RCC 7860 (cell line): ENCODE measurements at regions not wholly inside any gene's neighbourhood (a gene's known extent, or its start where the extent isn't known, plus 50 kb on each side); places are given as distances from the start of the nearest gene placed in this dataset.
"Not testable (repeated sequence)": the region's sequence is repeated elsewhere in the genome, so short reads cannot be mapped to it uniquely, and the experiment has no call there.

Experiments used
- DNase-seq: peaks from one replicate; pipeline ENCODE4 v3.0.0-alpha.2; 2015; ENCODE audit warnings: low spot score
- FAIRE-seq: peaks from 2 replicates; lab custom pipeline; 2012; peaks lifted over from hg19 to GRCh38; lab: Jason Lieb, UNC

DNA sequence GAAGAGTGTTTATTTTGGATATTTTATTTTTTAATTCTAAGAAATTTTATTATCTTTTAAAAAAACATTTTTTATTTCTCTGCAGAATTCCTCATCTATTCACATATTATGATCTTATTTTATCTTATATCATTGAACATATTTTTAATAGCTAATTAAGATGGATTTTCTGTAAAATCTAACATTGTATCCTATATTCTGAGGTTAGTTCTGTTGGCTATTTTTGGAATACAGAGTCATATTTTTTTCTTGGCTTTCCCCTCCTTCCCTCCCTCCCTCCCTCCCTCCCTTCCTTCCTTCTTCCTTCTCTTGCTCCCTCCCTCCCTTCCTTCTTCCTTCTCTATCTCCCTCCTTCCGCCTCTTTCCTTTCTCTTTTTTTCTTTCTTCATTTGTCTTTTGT, 2326.6 kb upstream of the RAG2 start:
- DNase-seq = no peak
- no peak for FAIRE-seq

GRCh38 chr11:38900211-38900610, 2302.2 kb upstream of the RAG2 start:
- FAIRE-seq (no peak), DNase-seq (no peak)

- DNase-seq, FAIRE-seq: not testable (repeated sequence)
Observed at GRCh38 chr11:38894201-38894600, 2296.2 kb upstream of the RAG2 start.

DNA sequence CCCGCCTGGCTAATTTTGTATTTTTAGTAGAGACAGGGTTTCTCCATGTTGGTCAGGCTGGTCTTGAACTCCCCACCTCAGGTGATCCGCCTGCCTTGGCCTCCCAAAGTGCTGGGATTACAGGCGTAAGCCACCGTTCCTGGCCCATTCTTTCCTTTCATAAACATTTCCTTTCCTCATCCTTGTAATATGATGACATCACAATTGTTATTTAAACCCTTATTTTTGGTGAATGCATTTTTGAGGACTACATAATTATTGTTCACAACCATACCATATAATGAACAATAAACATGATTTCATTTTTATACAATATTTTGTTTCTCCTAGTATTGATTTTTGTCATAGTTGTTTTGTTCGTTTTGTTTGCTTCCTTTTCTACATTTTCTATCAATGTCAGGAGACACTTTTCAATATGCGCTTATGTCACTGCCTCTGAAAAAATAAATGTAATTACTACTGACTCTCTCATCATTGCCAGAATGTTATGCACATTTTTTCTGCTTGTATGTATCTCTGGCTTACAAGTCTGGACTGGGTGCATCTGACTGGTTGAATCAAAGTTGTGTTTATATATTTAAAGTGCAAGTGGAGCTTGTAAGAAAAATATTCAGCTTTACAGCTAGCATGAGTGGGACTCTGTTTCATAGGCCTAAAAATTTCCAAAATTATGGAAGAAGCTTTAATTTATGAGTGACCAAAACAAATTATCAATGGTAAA, 2286.3 kb upstream of the RAG2 start:
- DNase-seq (no peak), FAIRE-seq (no peak)

DNA sequence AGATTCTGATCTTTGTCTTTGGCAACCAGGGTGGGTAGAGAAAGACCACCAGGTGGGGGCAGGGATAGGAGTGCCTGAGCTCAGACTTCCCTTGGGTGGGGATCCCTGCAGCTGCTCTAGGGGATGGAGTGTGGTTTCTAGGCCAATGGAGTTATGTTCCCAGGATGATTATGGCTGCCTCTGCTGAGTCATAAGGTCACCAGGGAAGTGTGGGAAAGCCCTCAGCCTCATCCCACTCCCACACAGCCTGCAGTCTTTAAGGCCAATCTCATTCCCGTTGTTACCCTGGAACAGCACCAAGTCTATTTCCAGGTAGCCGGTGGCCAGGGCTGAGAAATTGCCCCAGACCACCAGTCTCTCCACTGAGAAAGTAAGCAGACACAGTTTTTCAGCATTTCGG, 2269.3 kb upstream of the RAG2 start:
- DNase-seq (no peak), FAIRE-seq (no peak)

- FAIRE-seq (no peak), DNase-seq (no peak)
Observed at GRCh38 chr11:38865922-38866321, 2267.9 kb upstream of the RAG2 start.

- DNase-seq = no peak
- FAIRE-seq = no peak
Observed at GRCh38 chr11:38842991-38843390, 2245.0 kb upstream of the RAG2 start.

DNA sequence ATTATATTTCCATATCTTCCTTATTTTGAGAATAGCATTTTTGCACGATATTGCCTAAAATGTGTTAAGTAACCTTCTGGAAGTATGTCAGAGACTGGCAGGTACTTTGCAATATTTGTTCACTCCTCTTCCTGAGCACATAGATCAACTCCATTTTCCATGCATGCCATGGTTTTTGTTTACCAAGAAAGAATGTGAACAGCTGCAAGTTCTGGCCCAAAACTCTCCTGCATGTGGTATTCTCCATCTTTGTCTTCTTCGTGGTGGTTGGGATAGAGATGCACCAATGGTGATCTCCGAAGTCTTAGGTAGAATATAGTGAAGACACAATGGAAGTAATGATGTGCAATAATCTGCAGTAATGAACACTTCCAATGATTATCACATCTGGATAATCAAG, 2241.0 kb upstream of the RAG2 start:
- FAIRE-seq (no peak), DNase-seq (no peak)

- DNase-seq = no peak
- no peak for FAIRE-seq
Observed at GRCh38 chr11:38835966-38836365, 2237.9 kb upstream of the RAG2 start.

GRCh38 chr11:38824573-38824972, 2226.5 kb upstream of the RAG2 start:
- FAIRE-seq (no peak), DNase-seq (no peak)

- not testable (repeated sequence) for FAIRE-seq, DNase-seq
Observed at GRCh38 chr11:38821786-38822185, 2223.8 kb upstream of the RAG2 start.

GRCh38 chr11:38819981-38820380, 2221.9 kb upstream of the RAG2 start:
- DNase-seq = no peak
- no peak for FAIRE-seq

GRCh38 chr11:38818720-38819119, 2220.7 kb upstream of the RAG2 start:
- FAIRE-seq (no peak), DNase-seq (no peak)

GRCh38 chr11:38814670-38815069, 2216.6 kb upstream of the RAG2 start:
- FAIRE-seq (no peak), DNase-seq (peak; percentile 47)

DNA sequence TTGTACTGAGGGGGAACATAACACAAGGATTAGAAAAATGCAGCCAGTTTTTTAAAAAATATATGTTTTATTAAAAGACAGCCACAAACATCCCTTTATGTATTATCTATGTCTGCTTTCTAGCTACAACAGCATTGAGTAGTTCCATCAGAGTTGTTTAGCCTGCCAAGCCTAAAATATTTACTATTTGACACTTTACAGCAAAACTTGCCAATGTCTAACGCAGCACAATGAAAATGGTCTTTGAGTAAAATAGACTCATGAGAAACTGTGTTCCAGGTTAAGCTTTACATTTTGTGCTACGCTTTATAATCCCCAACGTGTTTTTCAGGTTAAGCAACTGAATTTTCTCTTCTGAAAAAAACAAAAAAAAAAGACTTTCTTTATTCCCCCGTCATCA, 2211.5 kb upstream of the RAG2 start:
- DNase-seq (no peak), FAIRE-seq (no peak)

DNA sequence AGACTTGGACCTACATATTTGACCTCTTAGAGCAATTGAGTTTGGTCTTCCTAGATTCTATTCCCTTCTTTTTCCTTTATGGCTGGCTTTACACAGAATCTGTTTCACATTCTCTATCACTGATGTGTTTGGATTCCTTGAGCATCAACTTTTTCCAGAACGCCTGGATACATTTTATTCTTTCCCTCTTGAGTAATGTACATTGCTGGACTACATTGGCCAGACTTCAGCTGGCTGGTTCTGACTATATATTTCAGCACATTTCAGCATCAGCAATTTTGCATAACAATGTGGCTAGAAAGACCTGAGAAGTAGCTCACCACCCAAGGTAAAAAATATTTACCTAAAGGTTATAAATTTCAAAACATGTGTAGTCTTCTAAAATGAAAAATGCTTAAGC, 2198.2 kb upstream of the RAG2 start:
- DNase-seq = no peak
- FAIRE-seq = no peak

- FAIRE-seq = no peak
- no peak for DNase-seq
Observed at GRCh38 chr11:38795027-38795426, 2197.0 kb upstream of the RAG2 start.

GRCh38 chr11:38791346-38791961, 2193.4 kb upstream of the RAG2 start:
- peak; percentile 62 for FAIRE-seq
- DNase-seq = peak; percentile 51

GRCh38 chr11:38788561-38788960, 2190.5 kb upstream of the RAG2 start:
- FAIRE-seq (no peak), DNase-seq (no peak)

- FAIRE-seq = no peak
- DNase-seq = no peak
Observed at GRCh38 chr11:38784164-38784563, 2186.1 kb upstream of the RAG2 start.

- DNase-seq (no peak), FAIRE-seq (no peak)
Observed at GRCh38 chr11:38766796-38767195, 2168.8 kb upstream of the RAG2 start.

- DNase-seq = no peak
- no peak for FAIRE-seq
Observed at GRCh38 chr11:38759394-38759793, 2161.4 kb upstream of the RAG2 start.

GRCh38 chr11:38756537-38756936, 2158.5 kb upstream of the RAG2 start:
- DNase-seq = no peak
- no peak for FAIRE-seq
